HCT116 (cell line): ENCODE measurements at regions not wholly inside any gene's neighbourhood (a gene's known extent, or its start where the extent isn't known, plus 50 kb on each side); places are given as distances from the start of the nearest gene placed in this dataset.

Experiments used
- ATAC-seq: fragments of 200-7000 bp; cut with Tn5 transposase; 2 replicates; pipeline ENCODE4 v1.9.1; 2020; ENCODE audit warnings: mild to moderate bottlenecking, moderate library complexity
- BruUV-seq: library from RNA; stranded (reverse); fragments of 400-500 nt; replicated peaks from 2 replicates; lab custom pipeline; 2021; lab: Mats Ljungman, UMichigan
- CTCF ChIA-PET: fragments of 300-600 bp; sonication (Branson Sonifier 250); formaldehyde crosslinking; loops from one replicate; lab custom pipeline; 2021; ENCODE audit warnings: antibody characterized with exemption; lab: Charles Lee
- POLR2A ChIA-PET: fragments of 300-600, 350-600 bp; sonication (Branson Sonifier 250); formaldehyde crosslinking; loops from one replicate; lab custom pipeline; 2021; ENCODE audit warnings: antibody characterized with exemption; lab: Charles Lee
- RAD21 ChIA-PET, 2 experiments: fragments of 300-600 bp; sonication (Branson Sonifier 250); formaldehyde crosslinking; loops; one replicate each; lab custom pipeline; 2023; ENCODE audit warnings: low total read pairs in 2 of 2; ENCODE audit not compliant: uncharacterized antibody in 2 of 2, unreplicated experiment in 2 of 2, low non-redundant PET in 1 of 2; lab: Charles Lee
- DNase-seq: peaks from one replicate; pipeline ENCODE4 v3.0.0-alpha.2; 2010; ENCODE audit warnings: low read depth, low spot score
- H2AFZ ChIP-seq: fragments of 200-600 bp; shearing (Covaris generic), sonication (generic); 2 replicates; pipeline ENCODE4 v1.6.1; 2017; ENCODE audit warnings: low read depth, mixed run types, mixed read lengths, antibody characterized with exemption, low read length; ENCODE audit not compliant: poor library complexity, severe bottlenecking
- H3K27ac ChIP-seq: 2 replicates; pipeline ENCODE4 v1.5.1; 2012; ENCODE audit warnings: low read depth, low read length
- H3K27me3 ChIP-seq: fragments of 200-600 bp; sonication (generic); 2 replicates; pipeline ENCODE4 v1.6.1; 2016; ENCODE audit warnings: mixed run types, low read length, mixed read lengths; ENCODE audit not compliant: insufficient read depth
- H3K36me3 ChIP-seq, 2 experiments: fragments of 200-500 bp in 1 of 2; fragments of 200-600 bp in 1 of 2; sonication (Bioruptor generic) in 1 of 2; sonication (generic) in 1 of 2; 2 replicates each; pipeline versions ENCODE4 v1.5.1 to v1.6.1; 2014 to 2016; ENCODE audit warnings: low read length in 2 of 2, inconsistent platforms in 1 of 2, mixed read lengths in 1 of 2, mixed run types in 1 of 2; ENCODE audit not compliant: insufficient read depth in 2 of 2, control insufficient read depth in 1 of 2
- H3K4me1 ChIP-seq, 2 experiments: fragments of 200-600 bp in 1 of 2; sonication (generic) in 1 of 2; 2 replicates each; pipeline versions ENCODE4 v1.5.1 to v1.6.1; 2012 to 2017; ENCODE audit warnings: low read length in 2 of 2, inconsistent platforms in 1 of 2, mild to moderate bottlenecking in 1 of 2, mixed read lengths in 1 of 2, mixed run types in 1 of 2, moderate library complexity in 1 of 2; ENCODE audit not compliant: insufficient read depth in 2 of 2, control insufficient read depth in 1 of 2
- H3K4me2 ChIP-seq: fragments of 200-600 bp; sonication (generic); 2 replicates; pipeline ENCODE4 v1.6.1; 2017; ENCODE audit warnings: mixed run types, low read length, mixed read lengths
- H3K4me3 ChIP-seq, 2 experiments: fragments of 200-600 bp in 1 of 2; sonication (generic) in 1 of 2; replicated peaks in 1 of 2; 2 replicates each; pipeline ENCODE4 v1.5.1; 2011 to 2016; ENCODE audit warnings: low read length in 2 of 2, control low read depth in 1 of 2, low read depth in 1 of 2, mild to moderate bottlenecking in 1 of 2, mixed read lengths in 1 of 2, mixed run types in 1 of 2
- H3K79me2 ChIP-seq: fragments of 200-600 bp; sonication (generic); 2 replicates; pipeline ENCODE4 v1.6.1; 2017; ENCODE audit warnings: mild to moderate bottlenecking, mixed run types, low read length, moderate library complexity, mixed read lengths; ENCODE audit not compliant: insufficient read depth
- H3K9ac ChIP-seq: fragments of 200-600 bp; sonication (generic); 2 replicates; pipeline ENCODE4 v1.6.1; 2016; ENCODE audit warnings: low read length, mixed read lengths
- H3K9me2 ChIP-seq: fragments of 200-600 bp; sonication (generic), shearing (Covaris generic); 2 replicates; pipeline ENCODE4 v1.6.1; 2017; ENCODE audit warnings: mixed run types, mild to moderate bottlenecking, moderate library complexity; ENCODE audit not compliant: insufficient read depth
- H3K9me3 ChIP-seq, 2 experiments: fragments of 200-500 bp in 1 of 2; fragments of 200-600 bp in 1 of 2; sonication (Bioruptor generic) in 1 of 2; sonication (generic) in 1 of 2; 2 replicates each; pipeline ENCODE4 v1.6.1; 2014 to 2017; ENCODE audit warnings: low read length in 2 of 2, mixed read lengths in 2 of 2, inconsistent platforms in 1 of 2, low read depth in 1 of 2, mild to moderate bottlenecking in 1 of 2, mixed run types in 1 of 2, moderate library complexity in 1 of 2; ENCODE audit not compliant: control insufficient read depth in 1 of 2, insufficient read depth in 1 of 2
- H4K20me1 ChIP-seq: fragments of 200-600 bp; sonication (generic), shearing (Covaris generic); 2 replicates; pipeline ENCODE4 v1.6.1; 2017; ENCODE audit warnings: mixed run types, mild to moderate bottlenecking, moderate library complexity; ENCODE audit not compliant: insufficient read depth
- CEBPB ChIP-seq: IDR thresholded peaks from 2 replicates; pipeline ENCODE4 v1.6.1; 2012; ENCODE audit warnings: low read depth
- EGR1 ChIP-seq: IDR thresholded peaks from 2 replicates; pipeline ENCODE4 v1.6.1; 2012; ENCODE audit warnings: low read depth
- FOSL1 ChIP-seq: IDR thresholded peaks from 2 replicates; pipeline ENCODE4 v1.6.1; 2012; ENCODE audit warnings: low read depth
- REST ChIP-seq: IDR thresholded peaks from 2 replicates; pipeline ENCODE4 v1.6.1; 2012; ENCODE audit warnings: low read depth
- SP1 ChIP-seq: IDR thresholded peaks from 2 replicates; pipeline ENCODE4 v1.6.1; 2012; ENCODE audit warnings: low read depth
- YY1 ChIP-seq: IDR thresholded peaks from 2 replicates; pipeline ENCODE4 v1.6.1; 2011; ENCODE audit warnings: low read length, low read depth, moderate library complexity, mild to moderate bottlenecking; ENCODE audit not compliant: insufficient replicate concordance; ENCODE audit errors: extremely low read depth
- intact Hi-C: fragments of 100-400 bp; cut with micrococcal nuclease; formaldehyde crosslinking; loops from 2 replicates; pipeline ENCODE4 v1.10.0; 2022
- TF ChIP-seq, protein P1 (sequence below): IDR thresholded peaks from 2 replicates; pipeline ENCODE4 v1.6.1; 2012

DNA sequence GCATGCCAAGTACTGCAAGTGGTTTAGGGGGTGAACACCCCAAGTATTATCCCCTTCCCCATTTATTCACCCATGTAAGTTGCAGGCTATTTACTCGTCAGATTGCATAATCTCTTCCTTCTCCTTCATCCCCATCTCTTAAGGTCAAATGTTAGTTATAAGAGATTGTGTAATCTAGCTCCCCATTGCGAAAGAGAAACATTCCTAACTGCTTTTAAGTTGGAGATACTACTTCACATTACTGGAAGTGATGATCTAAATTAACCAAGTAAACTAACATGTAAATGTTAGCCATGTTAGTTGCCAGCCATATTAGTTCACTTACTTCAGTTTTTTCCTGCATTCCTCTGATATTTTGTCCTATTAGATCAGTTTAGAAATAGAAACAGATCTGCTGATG, 262.3 kb downstream of the TAF11L14 start:
- CTCF ChIA-PET: no interaction called here
- Histone ChIP-seq H3K27me3 (no peaks in the 10 kb centered on the region), H3K9me3 (peaks cover 9 to 10% of the 10 kb centered on the region in 2 experiments; a peak in 2 of 4 replicates)
- RAD21 ChIA-PET: no interaction called here
- TF ChIP-seq YY1: no peak
- no peak for TF ChIP-seq CEBPB
- no peak for TF ChIP-seq EGR1
- TF ChIP-seq SP1: no peak
- no peak for TF ChIP-seq REST
- TF ChIP-seq, protein P1, sequence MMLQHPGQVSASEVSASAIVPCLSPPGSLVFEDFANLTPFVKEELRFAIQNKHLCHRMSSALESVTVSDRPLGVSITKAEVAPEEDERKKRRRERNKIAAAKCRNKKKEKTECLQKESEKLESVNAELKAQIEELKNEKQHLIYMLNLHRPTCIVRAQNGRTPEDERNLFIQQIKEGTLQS: no peak
- TF ChIP-seq FOSL1: no peak
- TF ChIP-seq, all 23 proteins: peak for 0
- H4K20me1 ChIP-seq: no peaks in the 10 kb centered on the region
- no TSS peak for BruUV-seq
- POLR2A ChIA-PET: no interaction called here
- H2AFZ ChIP-seq: no peak overlapping the region
- ATAC-seq: no peak
- no peak overlapping the region for H3K27ac ChIP-seq
- H3K4me1 ChIP-seq: no peaks in the 10 kb centered on the region
- no peak overlapping the region for H3K4me2 ChIP-seq
- H3K36me3 ChIP-seq: no peaks in the 10 kb centered on the region
- H3K4me3 ChIP-seq: no peak overlapping the region
- DNase-seq: no peak
- no peaks in the 10 kb centered on the region for H3K9me2 ChIP-seq
- H3K79me2 ChIP-seq: no peaks in the 10 kb centered on the region
- no peak overlapping the region for H3K9ac ChIP-seq
- intact Hi-C loops: no loop called here
